ENCODE measurements at regions not wholly inside any gene's neighbourhood (a gene's known extent, or its start where the extent isn't known, plus 50 kb on each side); places are given as distances from the start of the nearest gene placed in this dataset.
A peak's percentile ranks its signal among the peaks of the same experiment; 100 is the strongest.

- Mint-ChIP-seq H3K4me1 (peaks cover 0 to 1% (median 0%) of the 10 kb centered on the region in 3 donors), H3K9me3 (peaks cover 3 to 14% (median 4%) of the 10 kb centered on the region in 3 donors), H3K27me3 (peaks cover 5% of the 10 kb centered on the region), H3K4me3 (no peak overlapping the region), H3K27ac (no peak overlapping the region), H3K36me3 (no peaks in the 10 kb centered on the region)
These were observed 203.7 kb upstream of the RUNX1 start for GRCh38 chr21:35252831-35253230.

DNA sequence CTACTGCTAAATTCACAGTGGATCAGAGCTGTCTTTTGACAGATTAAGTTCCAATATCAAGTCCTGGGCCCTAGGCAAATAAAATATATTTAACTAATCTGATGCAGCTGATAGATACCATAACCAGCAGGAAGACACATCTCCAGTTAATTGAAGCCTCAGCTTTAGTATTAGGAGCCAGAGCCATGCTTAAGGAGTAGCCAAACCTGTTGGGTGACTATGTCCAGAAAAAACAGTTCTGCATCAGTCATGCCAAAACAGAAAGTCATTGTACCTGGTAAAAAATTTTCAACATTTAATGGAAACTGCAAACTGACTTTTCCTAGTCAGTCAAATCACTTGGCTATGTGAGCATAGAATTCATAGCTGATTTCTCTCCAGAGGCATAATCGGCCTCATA is 200.5 kb upstream of the RUNX1 start:
- H3K9me3 Mint-ChIP-seq: peaks cover 3 to 12% (median 4%) of the 10 kb centered on the region in 3 donors
- H3K36me3 Mint-ChIP-seq: no peaks in the 10 kb centered on the region
- peaks cover 0 to 1% (median 0%) of the 10 kb centered on the region in 3 donors for H3K4me1 Mint-ChIP-seq
- H3K27me3 Mint-ChIP-seq: peaks cover under 1% of the 10 kb centered on the region
- H3K4me3 Mint-ChIP-seq: no peak overlapping the region
- no peak overlapping the region for H3K27ac Mint-ChIP-seq

DNA sequence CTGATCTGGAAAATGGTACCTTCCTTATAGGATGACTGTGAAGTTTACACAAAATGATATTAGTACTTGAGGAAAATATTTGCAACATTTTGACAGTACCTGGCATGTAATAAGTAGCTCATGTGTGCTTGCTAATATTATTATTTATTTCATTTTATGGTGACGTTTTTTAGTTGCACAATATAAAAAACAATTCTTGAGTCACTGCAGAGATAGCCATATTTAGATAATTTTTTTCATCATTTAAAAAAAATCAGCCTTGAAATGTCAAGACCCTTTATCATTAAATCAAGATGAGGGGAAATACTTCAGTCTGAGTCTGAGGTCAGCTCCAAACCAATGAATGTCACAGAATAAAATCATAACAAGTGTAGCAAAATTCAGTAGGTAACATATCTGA is 196.8 kb upstream of the RUNX1 start:
- no peaks in the 10 kb centered on the region for H3K27me3 Mint-ChIP-seq

DNA sequence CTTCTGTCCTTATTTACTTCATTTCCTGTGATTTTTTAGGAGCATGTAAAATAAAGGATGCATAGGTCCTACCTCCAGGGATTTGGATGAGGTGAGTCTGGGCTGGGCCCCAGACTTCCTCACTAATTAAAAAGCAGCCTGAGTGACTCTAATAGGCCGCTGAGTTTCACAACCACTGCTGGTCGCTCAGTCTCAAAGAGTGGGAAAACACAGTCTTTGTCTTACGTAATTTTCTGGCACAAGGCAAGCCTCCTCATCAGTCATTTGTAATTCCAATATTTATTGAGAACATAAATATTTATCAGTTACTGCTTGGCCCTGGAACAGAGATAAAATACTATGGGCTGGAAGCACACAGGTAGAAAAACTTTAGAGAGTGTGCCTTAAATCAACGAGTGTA is 195.4 kb upstream of the RUNX1 start:
- Mint-ChIP-seq H3K27ac (no peak overlapping the region), H3K4me1 (no peaks in the 10 kb centered on the region), H3K36me3 (no peaks in the 10 kb centered on the region), H3K9me3 (peaks cover 0 to 3% (median 0%) of the 10 kb centered on the region in 3 donors), H3K27me3 (peaks cover 7% of the 10 kb centered on the region), H3K4me3 (no peak overlapping the region)

More for the DNA sequence above, 196.8 kb upstream of the RUNX1 start:
- no peak overlapping the region for H3K27ac Mint-ChIP-seq
- H3K36me3 Mint-ChIP-seq: no peaks in the 10 kb centered on the region
- H3K4me1 Mint-ChIP-seq: no peaks in the 10 kb centered on the region
- H3K9me3 Mint-ChIP-seq: peaks cover 3 to 9% (median 4%) of the 10 kb centered on the region in 3 donors
- no peak overlapping the region for H3K4me3 Mint-ChIP-seq

DNA sequence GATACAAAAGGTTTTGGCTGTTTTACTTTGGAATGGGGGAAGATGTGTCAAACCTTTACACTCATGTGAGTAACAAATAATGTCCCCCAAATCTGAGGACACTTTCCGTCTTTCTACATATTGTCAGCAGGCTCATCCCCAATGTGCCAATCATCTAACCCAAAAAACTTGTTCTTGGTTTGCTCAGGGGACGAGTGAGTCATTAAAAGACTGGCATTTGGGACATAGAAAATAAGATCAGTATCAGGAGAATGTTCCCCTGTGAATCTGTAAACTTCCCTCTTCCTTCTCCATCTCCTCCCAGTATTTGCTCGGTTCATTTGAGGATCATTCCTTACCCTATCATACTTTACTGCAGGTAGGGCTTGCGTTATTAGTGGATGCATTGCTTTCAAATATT is 194.1 kb upstream of the RUNX1 start:
- peaks cover under 1% of the 10 kb centered on the region for H3K36me3 Mint-ChIP-seq
- H3K4me3 Mint-ChIP-seq: no peak overlapping the region
- H3K9me3 Mint-ChIP-seq: peaks cover 0 to 1% (median 0%) of the 10 kb centered on the region in 3 donors
- peaks cover 0 to 1% (median 0%) of the 10 kb centered on the region in 3 donors for H3K4me1 Mint-ChIP-seq
- peaks cover 11% of the 10 kb centered on the region for H3K27me3 Mint-ChIP-seq
- no peak overlapping the region for H3K27ac Mint-ChIP-seq

- peaks cover 9 to 23% (median 11%) of the 10 kb centered on the region in 3 donors for H3K9me3 Mint-ChIP-seq
- peaks cover 1 to 6% (median 3%) of the 10 kb centered on the region in 3 donors for H3K4me1 Mint-ChIP-seq
- peak overlapping the region in 1 of 3 donors; percentile 6 for H3K27ac Mint-ChIP-seq
- peaks cover 4% of the 10 kb centered on the region for H3K36me3 Mint-ChIP-seq
- H3K4me3 Mint-ChIP-seq: no peak overlapping the region
- peaks cover 12% of the 10 kb centered on the region for H3K27me3 Mint-ChIP-seq
These were observed 190.7 kb upstream of the RUNX1 start for GRCh38 chr21:35239811-35240219.

DNA sequence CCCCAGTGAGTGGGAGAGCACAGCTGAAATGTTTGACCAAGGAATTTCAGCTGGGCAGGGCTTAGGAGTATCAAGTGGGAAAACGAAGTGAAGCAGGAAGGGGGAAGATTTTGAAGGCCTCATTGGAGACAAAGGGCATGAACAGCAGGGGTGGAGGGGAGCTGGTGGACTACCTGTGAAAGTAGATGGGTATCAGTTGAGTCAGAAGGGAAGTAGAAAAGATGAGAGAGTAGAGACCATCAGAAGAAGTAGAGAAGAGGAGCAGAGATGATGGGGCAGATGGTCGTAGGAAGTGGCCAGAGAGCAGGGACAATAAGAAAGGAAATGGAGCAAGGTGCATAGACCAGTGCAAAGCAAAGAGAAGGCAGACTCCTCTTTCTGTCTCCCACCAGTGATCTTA is 189.0 kb upstream of the RUNX1 start:
- no peak overlapping the region for H3K4me3 Mint-ChIP-seq
- H3K36me3 Mint-ChIP-seq: peaks cover 4% of the 10 kb centered on the region
- peak overlapping the region in 1 of 3 donors; percentile 76 for H3K27ac Mint-ChIP-seq
- H3K27me3 Mint-ChIP-seq: peaks cover 13% of the 10 kb centered on the region
- peaks cover 5 to 11% (median 7%) of the 10 kb centered on the region in 3 donors for H3K4me1 Mint-ChIP-seq
- peaks cover 9 to 23% (median 11%) of the 10 kb centered on the region in 3 donors for H3K9me3 Mint-ChIP-seq

DNA sequence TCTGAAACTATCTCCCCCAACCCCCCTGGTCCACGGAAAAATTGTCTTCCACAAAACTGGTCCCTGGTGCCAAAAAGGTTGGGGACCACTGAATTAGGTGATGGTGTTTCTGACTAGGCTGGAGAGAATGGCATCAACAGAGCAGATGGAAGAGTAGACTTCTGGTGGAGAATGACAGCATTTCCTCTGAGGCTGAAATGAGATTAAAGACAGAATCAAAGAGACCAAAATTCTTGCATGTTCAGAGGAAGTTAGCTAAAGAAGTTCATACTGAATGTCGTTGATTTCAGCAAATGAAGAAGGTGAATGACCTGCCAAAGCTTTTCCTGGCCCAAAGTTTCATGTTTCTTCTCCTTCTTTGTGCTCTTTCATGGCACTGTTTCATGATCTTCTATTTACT is 188.2 kb upstream of the RUNX1 start:
- peaks cover 4% of the 10 kb centered on the region for H3K36me3 Mint-ChIP-seq
- peaks cover 13% of the 10 kb centered on the region for H3K27me3 Mint-ChIP-seq
- peaks cover 9 to 23% (median 11%) of the 10 kb centered on the region in 3 donors for H3K9me3 Mint-ChIP-seq
- H3K4me1 Mint-ChIP-seq: peaks cover 5 to 11% (median 7%) of the 10 kb centered on the region in 3 donors
- H3K4me3 Mint-ChIP-seq: no peak overlapping the region
- peak overlapping the region in 2 of 3 donors; percentile 74 to 85 for H3K27ac Mint-ChIP-seq

DNA sequence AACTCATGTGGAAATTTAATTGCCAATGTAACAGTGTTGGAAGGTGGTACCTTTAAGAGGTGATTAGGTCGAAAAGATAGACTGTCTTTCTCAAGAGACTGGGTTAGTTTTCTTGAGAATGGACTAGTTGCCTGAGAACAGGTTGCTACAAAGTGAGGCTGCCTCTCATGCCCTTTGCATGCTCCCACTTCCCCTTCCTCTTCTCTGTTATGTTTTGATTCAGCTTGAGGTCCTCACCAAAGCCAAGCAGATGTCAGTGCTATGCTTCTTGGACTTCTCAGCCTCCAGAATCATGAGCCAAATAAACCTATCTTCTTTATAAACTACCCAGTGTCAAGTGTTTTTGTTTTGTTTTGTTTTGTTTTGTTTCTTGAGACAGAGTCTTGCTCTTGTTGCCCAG is 187.0 kb upstream of the RUNX1 start:
- H3K27me3 Mint-ChIP-seq: peaks cover 13% of the 10 kb centered on the region
- peaks cover 9 to 23% (median 11%) of the 10 kb centered on the region in 3 donors for H3K9me3 Mint-ChIP-seq
- no peak overlapping the region for H3K27ac Mint-ChIP-seq
- peaks cover 5 to 11% (median 7%) of the 10 kb centered on the region in 3 donors for H3K4me1 Mint-ChIP-seq
- H3K36me3 Mint-ChIP-seq: peaks cover 4% of the 10 kb centered on the region
- H3K4me3 Mint-ChIP-seq: no peak overlapping the region

DNA sequence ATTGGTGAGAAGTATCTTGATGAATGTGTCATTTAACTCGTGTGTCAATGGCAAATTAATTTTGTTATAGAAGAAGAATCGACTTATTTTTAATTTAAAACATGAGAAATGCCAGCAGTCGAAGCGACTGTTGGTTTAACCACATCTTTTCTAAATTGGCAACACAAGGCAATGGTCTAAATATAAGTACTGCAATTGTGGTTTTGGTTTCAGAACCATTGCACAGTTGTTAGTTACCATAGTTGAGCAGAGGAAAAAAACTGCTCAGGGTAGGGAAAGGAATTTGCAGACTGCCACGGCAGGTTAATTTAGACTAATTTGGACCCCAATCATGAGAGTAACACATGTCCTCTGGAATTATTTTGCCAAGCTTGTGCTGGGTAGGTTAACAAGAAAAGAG is 185.6 kb upstream of the RUNX1 start:
- peaks cover 5 to 11% (median 7%) of the 10 kb centered on the region in 3 donors for H3K4me1 Mint-ChIP-seq
- no peak overlapping the region for H3K27ac Mint-ChIP-seq
- H3K4me3 Mint-ChIP-seq: peak overlapping the region in 2 of 4 donors; percentile 33 to 70
- peaks cover 9 to 23% (median 11%) of the 10 kb centered on the region in 3 donors for H3K9me3 Mint-ChIP-seq
- peaks cover 6% of the 10 kb centered on the region for H3K36me3 Mint-ChIP-seq
- peaks cover 8% of the 10 kb centered on the region for H3K27me3 Mint-ChIP-seq

GRCh38 chr21:35233756-35234155 is 184.7 kb upstream of the RUNX1 start:
- H3K27ac Mint-ChIP-seq: no peak overlapping the region
- no peak overlapping the region for H3K4me3 Mint-ChIP-seq
- H3K36me3 Mint-ChIP-seq: peaks cover 6% of the 10 kb centered on the region
- H3K27me3 Mint-ChIP-seq: peaks cover 2% of the 10 kb centered on the region
- H3K9me3 Mint-ChIP-seq: peaks cover 9 to 23% (median 11%) of the 10 kb centered on the region in 3 donors
- peaks cover 5 to 11% (median 7%) of the 10 kb centered on the region in 3 donors for H3K4me1 Mint-ChIP-seq

DNA sequence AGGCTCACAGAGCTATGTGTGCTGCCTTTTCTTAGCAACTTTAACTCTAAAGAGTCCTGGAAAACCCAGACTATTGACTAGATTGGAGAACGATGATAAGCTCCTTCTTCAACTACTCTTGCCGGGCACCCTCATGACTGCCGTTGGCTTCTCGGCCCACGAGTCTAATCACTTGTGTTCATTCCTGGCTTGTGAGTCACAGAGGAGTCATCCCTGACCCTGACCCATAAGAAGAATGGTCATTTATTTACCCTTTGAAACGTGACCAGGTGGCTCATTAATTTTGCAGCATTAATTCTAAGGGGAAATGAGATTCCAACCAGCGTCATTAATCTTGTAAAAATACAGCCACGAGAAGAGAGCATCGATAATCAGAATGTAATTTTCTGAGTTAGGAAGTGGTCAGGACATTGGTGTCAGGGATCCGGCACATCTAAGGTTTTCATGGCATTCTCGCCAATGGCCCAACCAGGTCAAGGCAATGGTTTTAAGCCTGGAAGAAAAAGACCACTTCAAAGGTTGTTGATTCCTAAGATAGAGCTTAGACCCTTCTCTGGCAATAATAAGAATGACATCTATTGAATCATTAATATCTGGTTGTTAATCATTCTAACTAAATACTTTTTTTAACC is 183.6 kb upstream of the RUNX1 start:
- Mint-ChIP-seq H3K36me3 (peaks cover 2% of the 10 kb centered on the region), H3K4me3 (no peak overlapping the region), H3K4me1 (peaks cover 11 to 14% (median 12%) of the 10 kb centered on the region in 3 donors), H3K9me3 (peaks cover 8 to 21% (median 9%) of the 10 kb centered on the region in 3 donors), H3K27ac (no peak overlapping the region), H3K27me3 (peaks cover 2% of the 10 kb centered on the region)

DNA sequence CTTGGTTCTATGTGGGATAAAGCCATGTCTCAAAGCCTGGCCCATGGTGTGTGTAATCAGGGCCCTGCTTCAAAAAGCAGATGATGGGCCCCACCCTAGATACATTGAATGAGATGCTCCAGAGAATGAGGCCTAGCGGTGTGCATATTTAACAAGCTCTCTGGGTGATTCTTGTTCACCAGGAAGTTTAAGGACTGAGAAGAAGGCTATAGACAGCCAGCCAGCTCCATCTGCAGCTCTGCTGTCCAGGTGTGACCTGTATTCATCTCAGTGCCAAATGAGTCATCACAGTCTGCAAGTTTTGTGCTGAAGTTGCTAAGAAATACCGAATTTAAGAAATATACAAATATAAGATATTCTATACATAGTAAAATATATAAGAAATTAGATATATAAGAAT is 182.0 kb upstream of the RUNX1 start:
- H3K4me1 Mint-ChIP-seq: peaks cover 14 to 25% (median 23%) of the 10 kb centered on the region in 3 donors
- no peak overlapping the region for H3K27ac Mint-ChIP-seq
- no peak overlapping the region for H3K4me3 Mint-ChIP-seq
- H3K9me3 Mint-ChIP-seq: peaks cover 0 to 8% (median 1%) of the 10 kb centered on the region in 3 donors
- peaks cover 2% of the 10 kb centered on the region for H3K36me3 Mint-ChIP-seq
- peaks cover 2% of the 10 kb centered on the region for H3K27me3 Mint-ChIP-seq

DNA sequence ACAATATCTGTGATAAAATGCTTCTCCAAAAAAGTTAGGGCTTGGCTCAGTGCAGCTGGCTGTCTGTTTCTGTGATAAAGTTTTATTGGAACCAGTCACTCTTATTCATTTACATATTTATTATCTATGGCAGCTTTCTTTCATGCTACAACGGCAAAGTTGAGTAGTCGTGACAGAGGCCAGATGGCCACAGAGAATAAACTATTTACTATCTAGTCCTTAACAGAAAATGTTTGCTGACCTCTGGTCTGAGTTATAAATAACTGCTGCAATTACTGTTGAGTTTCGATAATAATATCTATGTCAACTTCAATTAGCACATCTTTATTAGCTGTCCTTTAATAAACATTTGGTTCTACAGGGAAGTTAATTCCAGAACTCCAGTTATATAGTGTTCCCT is 180.2 kb upstream of the RUNX1 start:
- Mint-ChIP-seq H3K9me3 (no peaks in the 10 kb centered on the region), H3K4me3 (no peak overlapping the region), H3K27ac (no peak overlapping the region), H3K36me3 (peaks cover 2% of the 10 kb centered on the region), H3K4me1 (peaks cover 9 to 22% (median 18%) of the 10 kb centered on the region in 3 donors), H3K27me3 (no peaks in the 10 kb centered on the region)

GRCh38 chr21:35227786-35228185 is 178.7 kb upstream of the RUNX1 start:
- Mint-ChIP-seq H3K4me3 (peak overlapping the region; percentile 4 to 78 (median 42)), H3K9me3 (no peaks in the 10 kb centered on the region), H3K36me3 (peaks cover 2% of the 10 kb centered on the region), H3K27ac (peak overlapping the region; percentile 85 to 89 (median 85)), H3K4me1 (peaks cover 15 to 25% (median 19%) of the 10 kb centered on the region in 3 donors), H3K27me3 (no peaks in the 10 kb centered on the region)

Measured in IgD-negative memory B cell (primary cell).